Spleen (tissue), 3 donors: ENCODE measurements at regions not wholly inside any gene's neighbourhood (a gene's known extent, or its start where the extent isn't known, plus 50 kb on each side); places are given as distances from the start of the nearest gene placed in this dataset.

Experiments
- POLR2A ChIP-seq, 3 donors: fragments of 450-650 bp; IDR thresholded peaks; one replicate each; pipeline ENCODE4 v1.5.1; 2017; ENCODE audit warnings: antibody characterized with exemption in 3 of 3, mild to moderate bottlenecking in 1 of 3
- POLR2AphosphoS5 ChIP-seq, 3 donors: sonication (generic); formaldehyde crosslinking; IDR thresholded peaks; one replicate each; pipeline ENCODE4 v1.5.1; 2017; ENCODE audit warnings: antibody characterized with exemption in 3 of 3

DNA sequence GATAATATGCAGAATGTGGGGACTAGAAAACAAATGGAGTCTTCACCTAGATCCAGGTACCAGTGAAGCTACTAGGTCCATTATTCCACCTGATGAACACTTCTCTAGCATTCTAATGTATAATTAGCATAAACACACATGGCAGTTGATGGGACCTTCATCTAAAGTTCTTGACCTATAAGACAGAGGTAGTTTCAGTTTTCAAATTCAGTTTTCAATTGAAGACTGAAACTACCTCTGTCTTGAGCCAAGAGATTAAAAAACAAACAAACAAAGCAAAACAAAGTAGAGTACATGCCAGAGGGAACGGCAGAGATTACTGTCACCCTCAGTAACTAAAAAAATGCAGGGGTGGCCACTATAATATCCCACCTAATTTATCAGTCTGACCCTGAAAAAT, 199.9 kb upstream of the NEIL3 start:
- no peak for TF ChIP-seq POLR2A (IDR thresholded peaks at IDR 0.05)
- TF ChIP-seq POLR2AphosphoS5 (IDR thresholded peaks at IDR 0.05), result no peak
